HG02870 (cell line): ENCODE measurements at regions not wholly inside any gene's neighbourhood (a gene's known extent, or its start where the extent isn't known, plus 50 kb on each side); places are given as distances from the start of the nearest gene placed in this dataset.

Experiments
- ATAC-seq: cut with Tn5 transposase; IDR thresholded peaks from one replicate; pipeline ENCODE4 v1.9.1; 2021; ENCODE audit warnings: mild to moderate bottlenecking, moderate library complexity; ENCODE audit not compliant: unreplicated experiment

- ATAC-seq = no peak
These were observed 80.0 kb downstream of the CENPW start for GRCh38 chr6:126419901-126420300.

GRCh38 chr6:126422912-126423311 lies 83.0 kb downstream of the CENPW start:
- no peak for ATAC-seq

- no peak for ATAC-seq
These were observed 87.8 kb downstream of the CENPW start for GRCh38 chr6:126427713-126428112.

DNA sequence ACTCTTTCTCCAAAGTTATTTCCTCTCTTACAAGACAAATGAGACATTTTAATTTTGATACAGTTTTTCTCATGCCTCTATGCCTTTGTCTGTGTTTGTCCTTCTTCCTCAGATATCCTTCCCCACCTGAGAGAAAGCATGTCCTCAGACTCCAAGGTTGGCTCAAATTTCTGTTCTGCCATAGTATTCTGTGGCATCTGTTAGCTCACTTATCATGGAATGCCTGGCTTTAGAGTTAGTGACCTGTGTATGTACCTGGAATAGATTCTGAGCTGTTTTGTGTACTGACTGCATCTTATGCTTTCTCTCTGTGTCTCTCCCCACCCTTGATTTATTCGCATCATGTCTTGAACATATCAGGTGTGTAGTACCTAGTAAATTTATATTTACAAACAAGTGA lies 90.0 kb downstream of the CENPW start:
- ATAC-seq = no peak

DNA sequence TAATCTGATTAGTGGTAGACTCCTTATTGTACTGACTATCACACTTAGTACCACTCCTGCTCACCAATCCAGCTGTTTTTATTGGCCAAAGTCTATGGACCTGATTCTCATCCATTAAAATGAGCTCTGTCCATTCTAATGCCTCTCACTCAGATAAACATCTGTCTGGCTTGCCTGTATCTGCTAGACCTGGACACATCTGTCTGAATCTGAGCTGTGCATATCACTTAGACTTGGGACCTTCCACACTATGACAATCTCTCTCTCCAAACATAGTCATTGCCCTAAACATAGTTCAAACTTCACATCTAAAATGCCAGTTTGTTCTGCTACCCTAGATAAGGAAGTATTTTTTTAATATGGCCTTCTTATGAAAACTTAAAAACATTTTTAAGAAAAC lies 92.6 kb downstream of the CENPW start:
- ATAC-seq = no peak

- ATAC-seq = no peak
These were observed 94.0 kb downstream of the CENPW start for GRCh38 chr6:126433927-126434326.

DNA sequence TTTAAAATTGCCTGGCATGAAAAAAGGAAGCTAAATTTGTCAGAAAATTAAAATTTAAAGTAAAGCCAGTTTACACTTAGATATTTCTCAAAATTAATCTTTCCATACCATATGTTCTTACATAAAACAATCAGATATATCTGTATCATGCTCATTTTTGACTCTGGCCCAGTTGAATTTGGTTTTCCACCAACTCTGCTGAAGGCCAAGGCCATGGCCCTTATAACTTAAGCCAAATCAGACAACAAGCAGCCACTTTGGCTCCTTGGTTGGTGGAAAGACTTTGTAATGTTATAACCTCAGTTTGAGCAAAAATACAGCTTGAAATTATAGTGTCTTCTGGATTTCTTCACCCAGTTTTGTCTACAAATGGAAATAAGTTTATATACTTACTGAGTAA lies 97.3 kb downstream of the CENPW start:
- ATAC-seq = no peak

- no peak for ATAC-seq
These were observed 99.1 kb downstream of the CENPW start for GRCh38 chr6:126439040-126439439.

DNA sequence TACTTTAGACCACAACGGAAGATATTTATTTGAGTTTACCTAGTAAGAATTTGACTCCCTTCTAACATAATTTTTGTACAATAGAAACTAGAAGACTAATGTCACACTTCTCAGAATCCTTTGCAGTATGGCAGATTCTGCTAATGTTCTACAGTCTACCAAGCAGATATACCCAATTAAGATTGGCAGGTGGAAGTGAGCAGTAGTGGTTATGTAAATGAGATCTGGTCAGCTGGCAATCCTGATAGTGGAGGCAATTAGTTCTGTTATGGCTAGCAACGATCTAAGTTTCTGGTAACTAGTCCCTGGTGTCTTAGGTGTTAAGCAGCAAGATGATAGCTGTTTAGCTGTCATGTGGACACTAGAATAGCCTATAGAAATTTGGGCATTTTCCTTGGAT lies 101.0 kb downstream of the CENPW start:
- no peak for ATAC-seq

GRCh38 chr6:126444659-126445273 lies 104.9 kb downstream of the CENPW start:
- no peak for ATAC-seq

GRCh38 chr6:126446248-126446647 lies 106.3 kb downstream of the CENPW start:
- ATAC-seq = no peak

GRCh38 chr6:126447367-126447766 lies 107.5 kb downstream of the CENPW start:
- no peak for ATAC-seq

DNA sequence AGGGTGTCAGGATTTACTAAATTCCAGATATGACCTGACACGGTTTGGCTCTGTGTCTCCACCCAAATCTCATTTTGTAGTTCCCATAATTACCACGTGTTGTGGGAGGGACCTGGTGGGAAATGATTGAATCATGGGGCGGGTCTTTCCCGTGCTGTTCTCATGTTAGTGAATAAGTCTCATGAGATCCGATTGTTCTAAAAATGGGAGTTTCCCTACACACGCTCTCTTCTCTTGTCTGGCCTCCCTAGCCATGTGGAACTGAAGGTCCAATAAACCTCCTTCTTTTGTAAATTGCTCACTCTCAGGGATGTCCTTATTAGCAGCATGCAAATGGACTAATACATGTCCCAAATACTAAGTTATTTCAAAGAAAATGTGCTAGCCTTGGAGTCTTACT lies 121.1 kb downstream of the CENPW start:
- no peak for ATAC-seq

GRCh38 chr6:126464245-126464644 lies 124.3 kb downstream of the CENPW start:
- no peak for ATAC-seq

DNA sequence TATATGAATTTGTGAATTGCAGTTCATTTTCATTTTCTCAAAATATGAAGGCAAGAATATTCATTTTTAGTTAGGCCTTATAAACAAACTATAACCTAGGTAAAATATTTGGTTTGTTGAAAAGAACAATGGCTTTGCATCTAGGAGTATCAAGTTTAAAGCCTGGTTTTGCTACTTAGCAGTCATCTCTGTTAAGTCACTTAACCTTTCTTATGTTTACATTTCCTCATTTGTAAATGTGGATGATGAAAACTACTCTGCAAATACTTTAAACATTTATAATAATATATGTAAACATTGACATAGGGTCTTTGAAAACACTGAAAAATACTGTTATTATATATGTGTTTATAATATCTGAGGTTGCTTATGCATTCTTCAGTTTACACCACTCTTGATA lies 135.5 kb downstream of the CENPW start:
- no peak for ATAC-seq

DNA sequence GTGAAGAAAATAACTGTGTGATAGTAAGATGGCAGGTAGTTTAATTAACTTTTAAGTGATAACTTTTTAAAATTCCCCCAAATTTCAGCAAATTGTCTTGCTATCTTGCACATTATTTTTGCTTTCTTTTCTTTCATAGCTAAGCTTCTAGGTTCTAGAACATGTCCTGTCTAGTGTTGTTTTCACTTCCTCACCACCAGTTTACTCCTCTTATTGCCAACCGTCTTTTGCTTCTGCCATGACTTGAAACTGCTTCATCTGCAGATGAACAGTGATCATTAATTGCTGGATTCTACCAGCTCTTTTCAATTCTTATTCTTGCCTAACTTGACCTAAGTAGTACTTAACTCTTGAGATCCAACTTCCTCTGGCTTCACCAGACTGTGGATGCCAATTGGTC lies 137.8 kb downstream of the CENPW start:
- ATAC-seq = peak; percentile 84

DNA sequence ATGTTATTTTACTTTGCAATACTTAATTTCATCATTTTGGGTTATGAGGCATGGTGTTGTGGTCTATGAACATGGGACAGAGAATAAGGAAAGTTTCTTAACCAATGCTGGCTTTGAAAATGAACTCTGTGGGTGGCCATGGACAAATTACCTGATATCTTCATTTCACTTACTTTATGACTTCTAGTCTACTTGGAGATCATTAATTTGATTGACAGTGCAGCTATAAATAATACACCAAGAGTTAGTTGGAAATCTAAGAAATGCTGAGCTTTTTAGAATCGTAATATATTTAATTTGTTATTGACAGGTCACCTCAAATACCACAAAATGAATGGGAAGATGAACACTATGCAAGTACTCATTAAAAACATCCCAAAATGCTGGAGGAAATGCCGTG lies 140.4 kb downstream of the CENPW start:
- no peak for ATAC-seq

GRCh38 chr6:126481319-126481718 lies 141.4 kb downstream of the CENPW start:
- ATAC-seq = no peak

- no peak for ATAC-seq
These were observed 164.9 kb downstream of the CENPW start for GRCh38 chr6:126504792-126505191.

- no peak for ATAC-seq
These were observed 173.3 kb downstream of the CENPW start for GRCh38 chr6:126513198-126513597.

DNA sequence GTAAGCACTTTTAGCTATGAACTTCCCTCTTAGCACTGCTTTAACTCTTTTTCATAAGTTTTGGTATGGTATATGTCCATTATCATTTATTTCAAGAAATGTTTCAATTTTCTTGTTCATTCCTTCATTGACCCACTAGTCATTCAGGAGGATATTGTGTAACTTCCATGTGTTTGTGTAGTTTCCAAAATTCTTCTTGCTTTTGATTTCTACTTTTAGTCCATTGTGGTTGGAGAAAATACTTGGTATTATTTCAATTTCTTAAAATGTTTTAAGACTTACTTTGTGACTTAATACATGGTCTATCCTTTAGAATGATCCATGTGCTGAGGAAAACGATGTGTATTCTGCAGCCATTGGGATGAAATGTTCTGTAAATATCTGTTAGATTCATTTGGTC lies 176.5 kb downstream of the CENPW start:
- ATAC-seq = no peak

- ATAC-seq = no peak
These were observed 185.0 kb downstream of the CENPW start for GRCh38 chr6:126524811-126525326.

DNA sequence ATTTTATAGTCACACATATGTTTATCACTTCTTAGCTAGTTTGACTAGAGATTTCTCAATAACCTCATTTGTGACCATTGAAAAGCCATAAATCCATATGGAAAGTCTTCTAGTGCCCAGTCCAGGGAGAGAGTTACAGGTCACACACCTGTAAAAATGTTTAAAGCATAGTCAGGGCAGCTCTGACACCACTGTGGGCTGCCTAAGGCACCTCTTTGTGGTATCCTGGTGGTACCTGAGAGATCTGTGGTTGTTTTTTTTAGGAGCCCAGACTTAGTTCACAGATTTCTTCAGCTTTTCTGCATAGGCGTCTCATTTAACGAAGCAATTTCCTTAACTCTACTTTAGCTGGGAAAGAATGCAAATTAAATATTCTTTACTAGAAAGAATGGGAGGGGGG lies 186.6 kb downstream of the CENPW start:
- ATAC-seq = no peak
